ENCODE measurements at regions not wholly inside any gene's neighbourhood (a gene's known extent, or its start where the extent isn't known, plus 50 kb on each side); places are given as distances from the start of the nearest gene placed in this dataset.
"Not testable (repeated sequence)": the region's sequence is repeated elsewhere in the genome, so short reads cannot be mapped to it uniquely, and the experiment has no call there.

GRCh38 chr11:82194521-82194920 lies 539.1 kb downstream of the FAM181B start:
- no peak for DNase-seq

DNA sequence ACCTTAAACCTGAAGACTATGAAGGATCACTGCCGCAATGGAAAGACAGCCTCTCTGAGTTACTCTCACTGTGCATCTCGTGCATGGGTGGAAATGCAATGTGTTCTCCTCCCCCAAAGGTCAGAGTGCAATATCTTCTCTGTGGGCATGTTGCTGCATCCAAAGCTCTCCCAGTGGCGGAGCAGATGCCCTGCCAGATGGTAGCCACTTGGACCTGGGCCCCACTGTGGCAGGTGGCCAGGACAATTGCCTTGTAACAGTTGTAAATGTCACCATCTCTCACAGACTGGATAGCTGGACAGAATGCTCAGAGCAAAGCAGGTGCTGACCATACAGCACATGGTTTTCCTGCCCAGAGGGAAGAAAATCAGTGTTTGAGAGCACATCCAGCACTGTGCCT lies 542.0 kb downstream of the FAM181B start:
- DNase-seq = peak; percentile 16

GRCh38 chr11:82185925-82186324 lies 547.7 kb downstream of the FAM181B start:
- no peak for DNase-seq

- DNase-seq = no peak
Measured at GRCh38 chr11:82184966-82185365, 548.7 kb downstream of the FAM181B start.

- DNase-seq = no peak
Measured at GRCh38 chr11:82183346-82183745, 550.3 kb downstream of the FAM181B start.

DNA sequence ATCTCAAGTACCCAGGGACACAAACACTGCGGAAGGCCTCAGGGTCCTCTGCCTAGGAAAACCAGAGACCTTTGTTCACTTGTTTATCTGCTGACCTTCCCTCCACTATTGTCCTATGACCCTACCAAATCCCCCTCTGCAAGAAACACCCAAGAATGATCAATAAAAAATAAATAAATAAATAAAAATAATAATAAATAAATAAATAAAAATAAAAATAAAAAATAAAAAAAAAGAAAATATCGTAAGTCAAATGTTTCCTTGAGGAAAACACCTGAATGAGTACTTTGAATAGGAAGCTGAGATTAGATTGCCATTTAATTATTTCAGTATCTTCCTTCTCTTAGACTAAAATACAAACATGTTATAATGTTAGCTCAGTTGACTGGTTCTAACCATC lies 551.0 kb downstream of the FAM181B start:
- not testable (repeated sequence) for DNase-seq

DNA sequence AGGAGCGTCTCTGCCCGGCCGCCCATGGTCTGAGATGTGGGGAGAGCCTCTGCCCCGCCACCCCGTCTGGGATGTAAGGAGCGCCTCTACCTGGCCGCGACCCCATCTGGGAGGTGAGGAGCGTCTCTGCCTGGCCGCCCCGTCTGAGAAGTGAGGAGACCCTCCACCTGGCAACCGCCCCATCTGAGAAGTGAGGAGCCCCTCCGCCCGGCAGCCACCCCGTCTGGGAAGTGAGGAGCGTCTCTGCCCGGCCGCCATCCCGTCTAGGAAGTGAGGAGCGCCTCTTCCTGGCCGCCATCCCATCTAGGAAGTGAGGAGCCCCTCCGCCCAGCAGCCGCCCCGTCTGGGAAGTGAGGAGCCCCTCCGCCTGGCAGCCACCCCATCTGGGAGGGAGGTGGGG lies 551.9 kb downstream of the FAM181B start:
- DNase-seq = not testable (repeated sequence)

DNA sequence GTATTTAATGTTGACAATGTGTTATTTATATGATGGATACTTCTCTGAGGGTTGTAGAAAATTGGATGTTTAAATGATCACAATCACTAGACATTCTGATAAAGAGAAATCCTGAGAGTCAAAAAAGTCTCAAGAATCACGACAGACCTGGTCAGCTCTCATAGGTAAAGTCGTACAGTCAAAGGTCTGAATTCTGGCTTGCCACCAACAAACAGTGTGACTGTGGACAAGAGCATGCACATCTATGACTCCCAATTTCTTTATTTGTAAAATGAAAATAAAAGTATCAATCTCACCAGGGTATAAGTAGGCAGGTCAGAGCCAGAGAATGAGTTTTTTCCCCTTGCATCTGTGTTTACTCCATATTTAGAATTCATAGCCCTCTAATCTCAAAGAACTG lies 556.7 kb downstream of the FAM181B start:
- no peak for DNase-seq

DNA sequence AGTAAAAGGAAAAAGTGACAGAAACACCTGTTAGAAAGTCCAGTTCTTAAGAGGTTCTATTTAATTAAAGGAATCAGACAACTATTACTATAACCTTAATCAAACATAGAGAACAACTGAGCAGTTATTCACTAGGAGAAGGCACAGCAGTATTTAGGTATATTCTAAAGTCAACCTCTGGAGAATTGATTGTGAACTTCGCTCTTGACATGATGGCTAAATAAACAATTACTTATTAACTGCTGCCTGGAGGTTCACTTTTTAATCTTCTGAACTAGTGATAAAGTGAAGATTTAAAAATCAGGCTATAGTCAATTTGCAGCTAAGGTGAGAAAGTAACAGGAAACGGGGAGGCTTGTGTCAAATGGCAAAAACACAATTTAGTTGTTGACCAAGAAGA lies 557.3 kb downstream of the FAM181B start:
- DNase-seq = peak; percentile 79

GRCh38 chr11:82174610-82175009 lies 559.1 kb downstream of the FAM181B start:
- DNase-seq = no peak

DNA sequence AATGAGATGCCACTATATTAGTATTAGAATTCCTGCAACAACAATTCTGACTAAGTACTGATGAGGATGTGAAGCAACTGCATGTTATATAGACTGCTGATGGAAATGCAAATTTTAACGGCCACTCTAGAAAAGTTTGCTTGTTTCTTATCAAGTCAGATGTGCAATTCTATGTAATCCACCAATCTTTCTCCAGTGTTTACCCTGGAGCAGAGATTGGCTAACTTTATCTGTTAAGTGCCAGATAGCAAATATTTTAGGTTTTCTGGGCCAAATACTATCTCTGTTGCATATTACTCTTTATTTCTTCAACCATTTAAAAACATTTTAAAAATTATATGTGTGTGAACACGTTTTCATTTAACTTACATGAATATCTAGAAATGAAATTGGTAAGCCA lies 586.9 kb downstream of the FAM181B start:
- DNase-seq = no peak

GRCh38 chr11:82118946-82119345 lies 614.7 kb downstream of the FAM181B start:
- no peak for DNase-seq

DNA sequence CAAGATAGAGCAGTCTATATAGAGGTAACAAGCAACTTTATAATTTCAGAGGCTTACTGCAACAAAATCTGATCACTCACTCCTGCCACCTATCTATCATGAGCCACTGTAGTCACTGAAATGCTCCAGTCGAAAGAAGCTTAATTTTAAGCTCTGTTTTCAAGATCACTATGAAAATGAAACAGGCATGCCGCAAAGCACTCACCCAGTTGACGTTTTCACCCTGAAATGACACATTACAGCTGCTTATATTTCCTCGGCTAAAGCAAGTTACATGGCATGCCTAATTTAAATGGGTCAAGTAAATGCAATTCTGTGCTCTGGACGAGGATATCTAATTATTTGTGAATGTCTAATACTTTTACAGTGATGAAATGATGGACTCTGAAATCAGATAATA lies 616.3 kb downstream of the FAM181B start:
- DNase-seq = no peak

DNA sequence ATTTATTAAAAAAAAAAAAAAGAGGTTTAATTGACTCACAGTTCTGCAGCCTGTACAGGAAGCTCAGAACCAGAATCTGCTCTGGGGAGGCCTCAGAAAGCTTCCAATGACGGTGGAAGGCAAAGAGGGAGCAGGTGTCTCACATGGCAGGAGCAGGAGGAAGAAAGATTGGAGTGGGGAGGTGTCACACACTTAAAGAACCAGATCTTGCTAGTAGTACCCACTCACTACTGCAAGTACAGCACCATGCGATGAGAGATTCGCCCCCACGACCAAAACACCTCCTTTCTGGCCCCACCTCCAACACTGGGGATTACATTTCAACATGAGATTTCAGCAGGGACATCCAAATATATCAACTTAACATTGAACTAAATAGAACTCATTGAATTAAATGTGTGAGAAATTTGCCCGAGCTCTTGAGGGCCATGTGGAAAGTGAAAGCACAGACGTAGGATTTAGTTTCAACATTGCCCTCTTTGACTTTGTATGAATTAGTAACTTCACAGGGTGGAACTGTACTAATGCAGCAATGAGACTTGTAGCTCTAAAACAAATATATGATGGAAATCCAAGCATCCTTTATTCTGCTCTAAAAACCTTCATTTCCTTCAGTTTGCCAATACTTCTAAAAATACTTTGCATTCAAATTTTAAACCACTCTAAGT lies 628.2 kb downstream of the FAM181B start:
- DNase-seq = no peak

- DNase-seq = no peak
Measured at GRCh38 chr11:82092904-82093303, 640.8 kb downstream of the FAM181B start.

GRCh38 chr11:82089426-82089825 lies 644.2 kb downstream of the FAM181B start:
- DNase-seq = peak; percentile 47

DNA sequence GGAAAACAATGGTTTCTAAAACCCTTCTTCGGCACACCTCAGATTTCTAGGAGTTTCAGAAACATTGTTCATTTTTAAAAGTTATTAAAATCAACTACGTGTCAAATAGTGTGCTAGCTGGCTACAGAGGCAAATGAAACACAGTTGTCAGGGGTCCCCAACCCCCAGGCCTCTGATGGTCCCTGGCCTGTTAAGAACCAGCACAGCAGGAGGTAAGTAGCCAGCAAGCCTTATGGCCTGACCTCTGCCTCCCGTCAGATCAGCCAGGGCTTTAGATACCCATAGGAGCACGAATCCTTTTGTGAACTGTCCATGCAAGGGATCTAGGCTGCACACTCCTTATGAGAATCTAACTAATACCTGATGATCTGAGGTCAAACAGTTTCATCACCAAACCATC lies 648.2 kb downstream of the FAM181B start:
- peak; percentile 59 for DNase-seq

- DNase-seq = peak; percentile 81
Measured at GRCh38 chr11:82082976-82083375, 650.7 kb downstream of the FAM181B start.

DNA sequence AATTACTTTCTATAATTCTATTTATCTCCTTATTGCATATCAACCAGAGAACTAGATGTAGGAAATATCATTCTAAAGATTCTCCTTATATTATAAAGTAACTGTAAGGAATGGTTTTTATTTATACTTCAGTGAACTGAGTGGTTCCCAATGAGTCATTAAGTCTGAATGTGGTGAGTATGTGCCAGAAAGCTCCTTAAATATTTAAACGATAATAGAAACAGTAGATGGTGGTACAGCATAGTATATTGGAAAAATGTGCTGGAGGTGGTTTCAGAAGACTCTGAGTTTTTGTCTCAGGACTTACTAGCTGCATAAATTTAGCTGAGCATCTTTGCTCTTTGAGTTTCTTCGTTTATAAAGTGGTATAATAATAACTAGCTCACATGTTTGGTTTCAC lies 653.5 kb downstream of the FAM181B start:
- DNase-seq = peak; percentile 83

DNA sequence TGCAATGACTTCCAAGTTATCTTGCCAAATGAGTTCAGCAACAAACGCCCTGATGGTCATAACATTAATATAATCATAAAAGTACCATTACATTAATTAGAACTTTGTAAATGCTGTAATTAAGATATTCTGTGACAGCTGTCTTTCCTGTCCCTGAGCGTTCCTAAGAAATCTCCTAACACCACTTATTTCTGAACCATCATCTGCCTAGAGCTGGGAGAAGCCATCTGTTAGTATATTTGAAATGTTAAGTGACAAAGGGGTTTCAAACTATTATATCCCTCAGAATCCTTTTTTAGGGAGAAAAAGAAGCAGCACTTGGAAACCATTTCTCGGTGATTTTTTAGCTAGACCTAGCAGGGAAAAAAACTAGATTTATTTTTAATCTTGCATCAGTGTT lies 657.5 kb downstream of the FAM181B start:
- DNase-seq = peak; percentile 83

DNA sequence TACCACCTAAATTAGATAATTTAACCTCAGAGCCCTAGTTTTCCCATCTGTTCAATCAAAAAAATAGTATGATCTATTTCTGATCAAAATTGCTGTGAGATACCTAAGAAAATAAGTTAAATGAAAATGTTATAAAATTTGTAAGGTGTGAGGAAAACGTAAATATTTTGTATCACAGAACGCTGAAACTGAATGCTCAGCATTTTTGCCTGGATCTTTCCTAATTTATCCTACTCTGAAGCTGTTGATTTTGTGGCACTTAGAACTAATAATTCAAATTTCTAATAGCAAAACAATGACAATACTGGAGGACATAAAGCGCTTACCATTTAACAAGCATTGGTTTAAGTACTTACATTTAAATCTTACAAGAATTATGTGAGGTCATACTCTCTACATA lies 674.2 kb downstream of the FAM181B start:
- DNase-seq = no peak

- no peak for DNase-seq
Measured at GRCh38 chr11:82056450-82056849, 677.2 kb downstream of the FAM181B start.

DNA sequence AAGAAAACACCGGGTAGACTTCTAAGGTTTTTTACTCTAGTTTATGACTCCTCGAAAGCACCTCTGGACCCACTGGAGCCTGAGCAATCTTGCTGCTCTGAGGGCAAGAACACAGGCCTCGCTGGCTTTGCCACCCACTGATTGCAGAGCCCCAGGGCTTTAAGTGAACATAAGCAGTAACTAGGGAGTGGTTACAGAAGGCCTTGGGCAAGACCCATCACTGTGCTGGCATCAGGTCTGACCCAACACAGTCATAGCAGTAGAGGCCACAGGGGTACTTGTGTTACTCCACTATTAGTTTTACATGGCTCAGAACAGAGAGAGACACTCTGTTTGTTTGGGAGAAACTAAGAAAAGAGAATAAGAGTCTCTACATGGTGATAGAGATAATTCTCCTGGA lies 684.5 kb downstream of the FAM181B start:
- no peak for DNase-seq

DNA sequence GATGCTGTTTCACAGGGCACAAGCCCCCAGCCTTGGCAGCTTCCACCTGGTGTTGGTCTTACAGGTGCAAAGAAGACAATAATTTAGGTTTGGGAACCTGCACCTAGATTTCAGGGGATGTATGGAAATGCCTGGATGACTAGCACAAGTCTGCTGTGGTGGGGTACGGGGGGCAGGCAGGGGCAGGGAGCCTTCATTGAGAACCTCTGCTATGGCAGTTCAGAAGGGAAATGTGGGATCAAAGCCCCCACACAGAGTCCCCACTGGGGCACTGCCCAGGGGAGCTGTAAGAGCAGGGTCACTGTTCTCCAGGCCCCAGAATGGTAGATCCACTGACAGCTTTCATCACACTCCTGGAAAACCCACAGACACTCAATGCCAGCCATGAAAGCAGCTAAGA lies 686.5 kb downstream of the FAM181B start:
- no peak for DNase-seq

DNA sequence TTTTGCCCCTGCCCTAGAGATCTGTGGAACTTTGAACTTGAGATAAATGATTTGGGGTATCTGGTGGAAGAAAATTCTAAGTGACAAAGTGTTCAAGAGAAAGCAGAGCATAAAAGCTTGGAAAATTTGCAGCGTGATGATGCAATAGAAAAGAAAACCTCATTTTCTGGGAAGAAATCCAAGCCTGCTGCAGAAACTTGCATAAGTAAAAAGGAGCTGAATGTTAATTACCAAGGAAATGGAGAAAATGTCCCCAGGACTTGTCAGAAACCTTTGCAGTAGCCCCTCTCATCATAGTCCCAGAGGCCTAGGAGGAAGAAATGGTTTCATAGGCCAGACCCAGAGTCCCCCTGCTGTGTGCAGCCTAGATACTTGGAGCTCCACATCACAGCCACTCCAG lies 686.9 kb downstream of the FAM181B start:
- no peak for DNase-seq

All from NCI-H1105 treated with DMSO at 0.1 percent for 48 hours (cell line).